CD4-positive, alpha-beta T cell treated with Interleukin-10 for 1 hour (primary cell): ENCODE measurements at regions not wholly inside any gene's neighbourhood (a gene's known extent, or its start where the extent isn't known, plus 50 kb on each side); places are given as distances from the start of the nearest gene placed in this dataset.

Experiments
- DNase-seq: peaks from one replicate; pipeline ENCODE4 v3.0.0-alpha.2; 2020

GRCh38 chr13:31081316-31081715 is 80.4 kb downstream of the HSPH1 start:
- DNase-seq, result no peak

GRCh38 chr13:31074756-31075155 is 86.9 kb downstream of the HSPH1 start:
- DNase-seq, result no peak

GRCh38 chr13:31073859-31074718 is 87.6 kb downstream of the HSPH1 start:
- DNase-seq, result no peak

- DNase-seq, result no peak
Measured at GRCh38 chr13:31072041-31072440, 89.7 kb downstream of the HSPH1 start.

- no peak for DNase-seq
Measured at GRCh38 chr13:31069808-31070534, 91.7 kb downstream of the HSPH1 start.

GRCh38 chr13:31068119-31068423 is 93.6 kb downstream of the HSPH1 start:
- no peak for DNase-seq

GRCh38 chr13:31067416-31068118 is 94.1 kb downstream of the HSPH1 start:
- no peak for DNase-seq

GRCh38 chr13:31064636-31065035 is 97.1 kb downstream of the HSPH1 start:
- no peak for DNase-seq

GRCh38 chr13:31063772-31064171 is 97.9 kb downstream of the HSPH1 start:
- DNase-seq, result no peak

- DNase-seq, result no peak
Measured at GRCh38 chr13:31060655-31061054, 101.0 kb downstream of the HSPH1 start.

- DNase-seq, result no peak
Measured at GRCh38 chr13:31060220-31060619, 101.5 kb downstream of the HSPH1 start.

- DNase-seq, result no peak
Measured at GRCh38 chr13:31057403-31058033, 104.2 kb downstream of the HSPH1 start.

GRCh38 chr13:31056644-31057271 is 104.9 kb downstream of the HSPH1 start:
- DNase-seq, result no peak

GRCh38 chr13:31055589-31055988 is 106.1 kb downstream of the HSPH1 start:
- no peak for DNase-seq

- no peak for DNase-seq
Measured at GRCh38 chr13:31054632-31055031, 107.1 kb downstream of the HSPH1 start.

GRCh38 chr13:31053896-31054295 is 107.8 kb downstream of the HSPH1 start:
- no peak for DNase-seq

GRCh38 chr13:31053091-31053490 is 108.6 kb downstream of the HSPH1 start:
- no peak for DNase-seq

GRCh38 chr13:31052478-31052877 is 109.2 kb downstream of the HSPH1 start:
- DNase-seq, result no peak

- no peak for DNase-seq
Measured at GRCh38 chr13:31051999-31052398, 109.7 kb downstream of the HSPH1 start.

- DNase-seq, result no peak
Measured at GRCh38 chr13:31050486-31051400, 111.0 kb downstream of the HSPH1 start.

- DNase-seq, result no peak
Measured at GRCh38 chr13:31049833-31050232, 111.9 kb downstream of the HSPH1 start.

GRCh38 chr13:31049083-31049482 is 112.6 kb downstream of the HSPH1 start:
- DNase-seq, result no peak
